ENCODE measurements at regions not wholly inside any gene's neighbourhood (a gene's known extent, or its start where the extent isn't known, plus 50 kb on each side); places are given as distances from the start of the nearest gene placed in this dataset.

- H3K27me3 ChIP-seq (ENCODE audit: control insufficient read depth in 3 of 3, insufficient read depth in 3 of 3, low read length in 2 of 3): no peaks in the 10 kb centered on the region
- WGBS, 2 donors: 90 to 91% methylated on average over 3 of the region's 3 CpGs
- no peaks in the 10 kb centered on the region for H3K36me3 ChIP-seq (ENCODE audit: control insufficient read depth in 4 of 4, insufficient read depth in 4 of 4, low read length in 4 of 4)
- H3K9ac ChIP-seq (ENCODE audit: insufficient read depth in 1 of 2, low read length in 2 of 2): no peak overlapping the region
- peaks cover 0 to 13% (median 5%) of the 10 kb centered on the region in 5 donors for H3K4me1 ChIP-seq (ENCODE audit: control insufficient read depth in 5 of 5, insufficient read depth in 5 of 5, low read length in 5 of 5)
- no peak overlapping the region for H3K27ac ChIP-seq (ENCODE audit: low read depth in 1 of 2, low read length in 1 of 2)
- DNase-seq (no peak), ATAC-seq (ENCODE audit: insufficient read depth, low FRiP score) (no peak)
- H3K4me3 ChIP-seq: no peak overlapping the region
- peaks cover 0 to 3% (median 0%) of the 10 kb centered on the region in 4 donors for H3K9me3 ChIP-seq (ENCODE audit: control insufficient read depth in 4 of 4, insufficient read depth in 3 of 4, low read length in 3 of 4)
- TF ChIP-seq, protein P1, sequence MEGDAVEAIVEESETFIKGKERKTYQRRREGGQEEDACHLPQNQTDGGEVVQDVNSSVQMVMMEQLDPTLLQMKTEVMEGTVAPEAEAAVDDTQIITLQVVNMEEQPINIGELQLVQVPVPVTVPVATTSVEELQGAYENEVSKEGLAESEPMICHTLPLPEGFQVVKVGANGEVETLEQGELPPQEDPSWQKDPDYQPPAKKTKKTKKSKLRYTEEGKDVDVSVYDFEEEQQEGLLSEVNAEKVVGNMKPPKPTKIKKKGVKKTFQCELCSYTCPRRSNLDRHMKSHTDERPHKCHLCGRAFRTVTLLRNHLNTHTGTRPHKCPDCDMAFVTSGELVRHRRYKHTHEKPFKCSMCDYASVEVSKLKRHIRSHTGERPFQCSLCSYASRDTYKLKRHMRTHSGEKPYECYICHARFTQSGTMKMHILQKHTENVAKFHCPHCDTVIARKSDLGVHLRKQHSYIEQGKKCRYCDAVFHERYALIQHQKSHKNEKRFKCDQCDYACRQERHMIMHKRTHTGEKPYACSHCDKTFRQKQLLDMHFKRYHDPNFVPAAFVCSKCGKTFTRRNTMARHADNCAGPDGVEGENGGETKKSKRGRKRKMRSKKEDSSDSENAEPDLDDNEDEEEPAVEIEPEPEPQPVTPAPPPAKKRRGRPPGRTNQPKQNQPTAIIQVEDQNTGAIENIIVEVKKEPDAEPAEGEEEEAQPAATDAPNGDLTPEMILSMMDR (IDR thresholded peaks at IDR 0.05; ENCODE audit: control extremely low read depth, extremely low read depth): no peak
These were observed 60.2 kb upstream of the LOXL4 start for GRCh38 chr10:98328163-98328562.

DNA sequence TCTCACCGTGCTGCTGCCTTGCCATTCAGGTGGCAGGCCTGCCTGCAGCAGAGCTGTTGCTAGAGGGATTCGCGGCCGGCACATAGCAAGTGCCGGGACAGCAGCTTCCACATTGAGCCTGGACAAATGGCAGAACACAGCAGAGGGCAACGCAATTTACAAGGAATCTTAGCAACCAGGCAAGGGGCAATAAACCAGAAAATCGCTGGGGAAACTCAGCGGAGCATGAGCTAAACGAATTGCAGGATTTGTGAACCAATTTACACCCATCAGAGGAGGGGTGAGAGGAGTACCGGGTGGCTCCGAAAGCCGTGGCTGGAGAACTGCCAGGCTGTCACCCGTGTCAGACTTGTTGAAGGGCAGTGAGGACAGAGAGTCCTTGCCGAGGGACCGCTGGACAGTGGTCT is 58.6 kb upstream of the LOXL4 start:
- Histone ChIP-seq H3K9me3 (ENCODE audit: control insufficient read depth in 4 of 4, insufficient read depth in 3 of 4, low read length in 3 of 4) (peaks cover 0 to 3% (median 0%) of the 10 kb centered on the region in 4 donors), H3K9ac (ENCODE audit: insufficient read depth in 1 of 2, low read length in 2 of 2) (no peak overlapping the region), H3K4me3 (no peak overlapping the region), H3K4me1 (ENCODE audit: control insufficient read depth in 5 of 5, insufficient read depth in 5 of 5, low read length in 5 of 5) (peaks cover 0 to 8% (median 3%) of the 10 kb centered on the region in 5 donors), H3K27me3 (ENCODE audit: control insufficient read depth in 3 of 3, insufficient read depth in 3 of 3, low read length in 2 of 3) (no peaks in the 10 kb centered on the region), H3K27ac (ENCODE audit: low read depth in 1 of 2, low read length in 1 of 2) (no peak overlapping the region), H3K36me3 (ENCODE audit: control insufficient read depth in 4 of 4, insufficient read depth in 4 of 4, low read length in 4 of 4) (no peaks in the 10 kb centered on the region)
- DNase-seq: no peak
- TF ChIP-seq, protein P1 (IDR thresholded peaks at IDR 0.05; ENCODE audit: control extremely low read depth, extremely low read depth): no peak
- ATAC-seq (ENCODE audit: insufficient read depth, low FRiP score): no peak
- 52 to 53% methylated on average over 15 of the region's 15 CpGs for WGBS, 2 donors

GRCh38 chr10:98323221-98324164 is 55.5 kb upstream of the LOXL4 start:
- DNase-seq: no peak
- peak; percentile 78 for ATAC-seq (ENCODE audit: insufficient read depth, low FRiP score)
- TF ChIP-seq, protein P1 (IDR thresholded peaks at IDR 0.05; ENCODE audit: control extremely low read depth, extremely low read depth): no peak
- H3K27me3 ChIP-seq (ENCODE audit: control insufficient read depth in 3 of 3, insufficient read depth in 3 of 3, low read length in 2 of 3): no peaks in the 10 kb centered on the region
- no peaks in the 10 kb centered on the region for H3K9me3 ChIP-seq (ENCODE audit: control insufficient read depth in 4 of 4, insufficient read depth in 3 of 4, low read length in 3 of 4)
- H3K36me3 ChIP-seq (ENCODE audit: control insufficient read depth in 4 of 4, insufficient read depth in 4 of 4, low read length in 4 of 4): no peaks in the 10 kb centered on the region
- H3K9ac ChIP-seq (ENCODE audit: insufficient read depth in 1 of 2, low read length in 2 of 2): no peak overlapping the region
- 61 to 67% methylated on average over 4 of the region's 4 CpGs for WGBS, 2 donors
- H3K4me3 ChIP-seq: no peak overlapping the region
- peaks cover 0 to 8% (median 3%) of the 10 kb centered on the region in 5 donors for H3K4me1 ChIP-seq (ENCODE audit: control insufficient read depth in 5 of 5, insufficient read depth in 5 of 5, low read length in 5 of 5)
- peak overlapping the region in 1 of 2 donors; percentile 80 for H3K27ac ChIP-seq (ENCODE audit: low read depth in 1 of 2, low read length in 1 of 2)

Data from lung (tissue), 11 donors.